ENCODE measurements at regions not wholly inside any gene's neighbourhood (a gene's known extent, or its start where the extent isn't known, plus 50 kb on each side); places are given as distances from the start of the nearest gene placed in this dataset.

DNA sequence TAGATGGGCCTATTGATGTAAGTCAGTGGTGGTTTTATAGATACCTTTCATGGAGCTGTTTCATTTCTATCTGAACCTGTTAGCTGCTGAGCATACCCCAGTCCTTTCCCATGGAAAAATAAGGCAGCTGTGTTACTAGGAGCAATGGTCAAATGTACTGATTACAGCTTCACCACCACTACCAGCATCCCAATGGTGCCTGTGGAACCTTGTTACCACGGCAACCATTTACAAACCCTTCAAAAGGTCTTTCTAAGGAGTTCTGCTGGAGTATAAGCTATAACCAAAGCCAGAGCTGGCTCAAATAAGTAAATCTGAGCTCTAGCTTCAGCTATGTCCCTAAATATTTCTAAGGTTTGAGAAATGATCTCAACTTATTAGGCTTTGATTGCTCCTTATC is 133.4 kb upstream of the ACP3 start:
- 51 to 71% (median 56%) methylated on average over 1 of the region's 1 CpG for WGBS, 4 donors
- DNase-seq = no peak
- intact Hi-C loops (cut with DNase I) = loop anchor here in 1 of 2 donors (10.0 kb wide), 1 partner anchor 149 kb away; the partner anchor contains the start of gene CPNE4

DNA sequence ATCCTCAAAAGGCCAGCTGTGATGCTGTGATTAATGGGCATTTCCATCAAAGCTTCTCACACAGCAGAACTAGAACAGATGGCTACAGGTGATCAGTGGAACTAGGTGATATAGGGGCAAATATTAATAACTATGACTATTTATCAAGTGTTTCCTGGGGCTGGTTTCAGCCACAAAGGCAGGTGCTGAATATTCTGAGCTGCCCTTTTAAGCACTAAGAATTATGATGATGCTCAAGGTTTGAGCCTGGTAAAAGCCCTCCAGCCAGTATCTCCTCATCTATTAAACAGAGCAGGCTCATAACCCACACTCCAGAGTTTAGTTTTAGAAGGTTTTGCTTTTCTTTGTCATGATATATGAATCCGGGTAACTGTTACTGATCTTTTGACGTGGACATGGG is 129.5 kb upstream of the ACP3 start:
- no peaks in the 10 kb centered on the region for H3K9me3 ChIP-seq (replicated peaks in 1 of 3)
- no peaks in the 10 kb centered on the region for H3K27me3 ChIP-seq
- no peak overlapping the region for H3K27ac ChIP-seq
- TF ChIP-seq POLR2A (IDR thresholded peaks at IDR 0.05) = no peak
- TF ChIP-seq, protein P1, sequence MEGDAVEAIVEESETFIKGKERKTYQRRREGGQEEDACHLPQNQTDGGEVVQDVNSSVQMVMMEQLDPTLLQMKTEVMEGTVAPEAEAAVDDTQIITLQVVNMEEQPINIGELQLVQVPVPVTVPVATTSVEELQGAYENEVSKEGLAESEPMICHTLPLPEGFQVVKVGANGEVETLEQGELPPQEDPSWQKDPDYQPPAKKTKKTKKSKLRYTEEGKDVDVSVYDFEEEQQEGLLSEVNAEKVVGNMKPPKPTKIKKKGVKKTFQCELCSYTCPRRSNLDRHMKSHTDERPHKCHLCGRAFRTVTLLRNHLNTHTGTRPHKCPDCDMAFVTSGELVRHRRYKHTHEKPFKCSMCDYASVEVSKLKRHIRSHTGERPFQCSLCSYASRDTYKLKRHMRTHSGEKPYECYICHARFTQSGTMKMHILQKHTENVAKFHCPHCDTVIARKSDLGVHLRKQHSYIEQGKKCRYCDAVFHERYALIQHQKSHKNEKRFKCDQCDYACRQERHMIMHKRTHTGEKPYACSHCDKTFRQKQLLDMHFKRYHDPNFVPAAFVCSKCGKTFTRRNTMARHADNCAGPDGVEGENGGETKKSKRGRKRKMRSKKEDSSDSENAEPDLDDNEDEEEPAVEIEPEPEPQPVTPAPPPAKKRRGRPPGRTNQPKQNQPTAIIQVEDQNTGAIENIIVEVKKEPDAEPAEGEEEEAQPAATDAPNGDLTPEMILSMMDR (IDR thresholded peaks at IDR 0.05) = no peak
- H3K4me1 ChIP-seq (replicated peaks in 1 of 2) = no peaks in the 10 kb centered on the region
- DNase-seq = no peak
- intact Hi-C loops (cut with DNase I) = loop anchor here in 1 of 2 donors (10.0 kb wide), 1 partner anchor 153 kb away; the partner anchor contains the start of gene CPNE4
- 59 to 71% (median 67%) methylated on average over 2 of the region's 2 CpGs for WGBS, 4 donors
- H3K4me3 ChIP-seq = no peak overlapping the region
- H3K36me3 ChIP-seq (replicated peaks in 1 of 2) = no peaks in the 10 kb centered on the region

More for the DNA sequence above, 133.4 kb upstream of the ACP3 start:
- H3K36me3 ChIP-seq (replicated peaks in 1 of 2) = no peaks in the 10 kb centered on the region
- no peaks in the 10 kb centered on the region for H3K27me3 ChIP-seq
- no peaks in the 10 kb centered on the region for H3K4me1 ChIP-seq (replicated peaks in 1 of 2)
- H3K27ac ChIP-seq = no peak overlapping the region
- no peaks in the 10 kb centered on the region for H3K9me3 ChIP-seq (replicated peaks in 1 of 3)
- TF ChIP-seq, protein P1 (IDR thresholded peaks at IDR 0.05) = no peak
- no peak for TF ChIP-seq POLR2A (IDR thresholded peaks at IDR 0.05)
- no peak overlapping the region for H3K4me3 ChIP-seq

DNA sequence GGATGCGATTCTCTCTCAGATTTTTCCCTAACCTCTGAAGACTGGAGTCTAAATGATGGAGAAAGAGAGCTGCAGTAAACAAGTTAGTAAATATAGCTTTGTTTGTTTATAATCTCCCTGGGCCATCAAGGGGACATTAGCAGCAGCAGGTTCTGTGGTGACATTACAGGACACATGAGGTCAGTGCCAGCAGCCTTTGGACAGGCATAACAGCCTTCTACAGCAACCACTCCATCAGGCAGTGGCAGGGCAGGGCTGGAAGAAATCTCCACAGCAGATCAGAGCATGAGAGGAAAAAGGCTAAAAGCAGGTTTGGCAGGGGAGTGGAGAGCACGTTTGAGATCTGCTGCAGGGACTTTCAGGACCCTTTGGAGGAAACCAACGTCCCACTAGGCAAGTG is 127.6 kb upstream of the ACP3 start:
- intact Hi-C loops (cut with DNase I) = loop anchor here in 1 of 2 donors (10.0 kb wide), 1 partner anchor 155 kb away; the partner anchor contains the start of gene CPNE4
- DNase-seq = peak in 1 of 7 donors; percentile 62
- H3K4me3 ChIP-seq = no peak overlapping the region
- H3K27me3 ChIP-seq = no peaks in the 10 kb centered on the region
- no peaks in the 10 kb centered on the region for H3K4me1 ChIP-seq (replicated peaks in 1 of 2)
- H3K9me3 ChIP-seq (replicated peaks in 1 of 3) = no peaks in the 10 kb centered on the region
- no peaks in the 10 kb centered on the region for H3K36me3 ChIP-seq (replicated peaks in 1 of 2)
- TF ChIP-seq POLR2A (IDR thresholded peaks at IDR 0.05) = no peak
- TF ChIP-seq, protein P1 (IDR thresholded peaks at IDR 0.05) = no peak
- 41 to 47% (median 45%) methylated on average over 3 of the region's 3 CpGs for WGBS, 4 donors
- no peak overlapping the region for H3K27ac ChIP-seq

DNA sequence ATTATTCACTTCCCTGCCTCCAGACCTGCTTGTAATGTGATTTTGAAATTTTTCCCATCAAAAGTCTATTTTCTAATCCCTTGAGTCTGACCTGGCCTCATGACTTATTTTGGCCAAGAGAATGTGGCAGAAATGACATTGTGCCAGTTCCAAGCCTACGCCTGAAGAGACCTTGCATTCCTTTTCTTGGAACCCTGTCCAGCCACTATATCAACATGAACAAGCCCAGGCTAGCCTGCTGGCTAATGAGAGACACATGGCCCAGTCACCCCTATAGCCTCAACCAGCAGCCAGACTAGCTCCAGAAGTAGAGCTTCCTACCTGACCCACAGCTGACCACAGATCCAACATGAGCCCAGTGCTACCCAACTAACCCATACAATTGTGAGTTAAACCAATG is 121.1 kb upstream of the ACP3 start:
- peaks cover 4 to 7% of the 10 kb centered on the region in 2 donors for H3K4me1 ChIP-seq (replicated peaks in 1 of 2)
- H3K27me3 ChIP-seq = no peaks in the 10 kb centered on the region
- intact Hi-C loops (cut with DNase I) = no loop called here
- no peak overlapping the region for H3K27ac ChIP-seq
- DNase-seq = peak; percentile 16 to 80 (median 51)
- H3K36me3 ChIP-seq (replicated peaks in 1 of 2) = no peaks in the 10 kb centered on the region
- 30 to 63% (median 43%) methylated on average over 1 of the region's 1 CpG for WGBS, 4 donors
- no peak for TF ChIP-seq POLR2A (IDR thresholded peaks at IDR 0.05)
- TF ChIP-seq, protein P1 (IDR thresholded peaks at IDR 0.05) = no peak
- no peaks in the 10 kb centered on the region for H3K9me3 ChIP-seq (replicated peaks in 1 of 3)
- no peak overlapping the region for H3K4me3 ChIP-seq

Data from adrenal gland (tissue), 9 donors.